Activated B cell treated with CpG ODN at 0.5 μM for 24 hours (primary cell): ENCODE measurements at regions not wholly inside any gene's neighbourhood (a gene's known extent, or its start where the extent isn't known, plus 50 kb on each side); places are given as distances from the start of the nearest gene placed in this dataset.

Experiments
- ATAC-seq: fragments of 200-7000 bp; cut with Tn5 transposase; one replicate; pipeline ENCODE4 v1.10.0; 2021; ENCODE audit warnings: low read depth, mild to moderate bottlenecking, moderate library complexity
- CTCF ChIA-PET: fragments of 350-600 bp; sonication (Branson Sonifier 250); formaldehyde crosslinking; loops from one replicate; lab custom pipeline; 2021; ENCODE audit warnings: antibody characterized with exemption; lab: Charles Lee
- POLR2A ChIA-PET: fragments of 350-600 bp; sonication (Branson Sonifier 250); formaldehyde crosslinking; loops from one replicate; lab custom pipeline; 2021; ENCODE audit warnings: antibody characterized with exemption; lab: Charles Lee
- DNase-seq: peaks from one replicate; pipeline ENCODE4 v3.0.0; 2022
- H3K27ac Mint-ChIP-seq: one replicate; pipeline ENCODE4 v1.8.0; 2020; ENCODE audit warnings: mixed read lengths
- H3K27me3 Mint-ChIP-seq: one replicate; pipeline ENCODE4 v1.8.0; 2021; ENCODE audit warnings: mixed read lengths
- H3K36me3 Mint-ChIP-seq: one replicate; pipeline ENCODE4 v1.8.0; 2021; ENCODE audit warnings: low read depth, mixed read lengths
- H3K4me1 Mint-ChIP-seq: one replicate; pipeline ENCODE4 v1.8.0; 2021; ENCODE audit warnings: mixed read lengths
- H3K4me3 Mint-ChIP-seq: one replicate; pipeline ENCODE4 v1.8.0; 2020; ENCODE audit warnings: mild to moderate bottlenecking, mixed read lengths
- H3K9me3 Mint-ChIP-seq: one replicate; pipeline ENCODE4 v1.8.0; 2020; ENCODE audit warnings: mixed read lengths
- intact Hi-C: fragments of 100-400 bp; cut with micrococcal nuclease; formaldehyde crosslinking; loops from one replicate; pipeline ENCODE4 v1.15.1; 2024
- TF ChIP-seq, protein P1 (sequence below): fragments of 200-600 bp; IDR thresholded peaks from one replicate; pipeline ENCODE4 v1.8.0; 2022; ENCODE audit warnings: antibody characterized with exemption, mild to moderate bottlenecking

- H3K9me3 Mint-ChIP-seq, result no peaks in the 10 kb centered on the region
- peaks cover 11% of the 10 kb centered on the region for H3K27me3 Mint-ChIP-seq
- TF ChIP-seq, protein P1, sequence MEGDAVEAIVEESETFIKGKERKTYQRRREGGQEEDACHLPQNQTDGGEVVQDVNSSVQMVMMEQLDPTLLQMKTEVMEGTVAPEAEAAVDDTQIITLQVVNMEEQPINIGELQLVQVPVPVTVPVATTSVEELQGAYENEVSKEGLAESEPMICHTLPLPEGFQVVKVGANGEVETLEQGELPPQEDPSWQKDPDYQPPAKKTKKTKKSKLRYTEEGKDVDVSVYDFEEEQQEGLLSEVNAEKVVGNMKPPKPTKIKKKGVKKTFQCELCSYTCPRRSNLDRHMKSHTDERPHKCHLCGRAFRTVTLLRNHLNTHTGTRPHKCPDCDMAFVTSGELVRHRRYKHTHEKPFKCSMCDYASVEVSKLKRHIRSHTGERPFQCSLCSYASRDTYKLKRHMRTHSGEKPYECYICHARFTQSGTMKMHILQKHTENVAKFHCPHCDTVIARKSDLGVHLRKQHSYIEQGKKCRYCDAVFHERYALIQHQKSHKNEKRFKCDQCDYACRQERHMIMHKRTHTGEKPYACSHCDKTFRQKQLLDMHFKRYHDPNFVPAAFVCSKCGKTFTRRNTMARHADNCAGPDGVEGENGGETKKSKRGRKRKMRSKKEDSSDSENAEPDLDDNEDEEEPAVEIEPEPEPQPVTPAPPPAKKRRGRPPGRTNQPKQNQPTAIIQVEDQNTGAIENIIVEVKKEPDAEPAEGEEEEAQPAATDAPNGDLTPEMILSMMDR, result no peak
- ChIA-PET POLR2A (no interaction called here), CTCF (no interaction called here)
- ATAC-seq (no peak), DNase-seq (no peak)
- intact Hi-C loops, result no loop called here
- peak overlapping the region; percentile 19 for H3K4me3 Mint-ChIP-seq
- H3K36me3 Mint-ChIP-seq, result no peaks in the 10 kb centered on the region
- no peaks in the 10 kb centered on the region for H3K4me1 Mint-ChIP-seq
- H3K27ac Mint-ChIP-seq, result no peak overlapping the region
Measured at GRCh38 chr2:65662654-65663432, 230.4 kb upstream of the SPRED2 start.

GRCh38 chr2:65661980-65662653, 229.7 kb upstream of the SPRED2 start:
- TF ChIP-seq, protein P1, result no peak
- no peaks in the 10 kb centered on the region for H3K36me3 Mint-ChIP-seq
- DNase-seq (no peak), ATAC-seq (no peak)
- peak overlapping the region; percentile 19 for H3K4me3 Mint-ChIP-seq
- intact Hi-C loops, result no loop called here
- POLR2A ChIA-PET, result no interaction called here
- H3K27ac Mint-ChIP-seq, result no peak overlapping the region
- H3K9me3 Mint-ChIP-seq, result no peaks in the 10 kb centered on the region
- peaks cover 16% of the 10 kb centered on the region for H3K27me3 Mint-ChIP-seq
- H3K4me1 Mint-ChIP-seq, result no peaks in the 10 kb centered on the region
- CTCF ChIA-PET, result no interaction called here

DNA sequence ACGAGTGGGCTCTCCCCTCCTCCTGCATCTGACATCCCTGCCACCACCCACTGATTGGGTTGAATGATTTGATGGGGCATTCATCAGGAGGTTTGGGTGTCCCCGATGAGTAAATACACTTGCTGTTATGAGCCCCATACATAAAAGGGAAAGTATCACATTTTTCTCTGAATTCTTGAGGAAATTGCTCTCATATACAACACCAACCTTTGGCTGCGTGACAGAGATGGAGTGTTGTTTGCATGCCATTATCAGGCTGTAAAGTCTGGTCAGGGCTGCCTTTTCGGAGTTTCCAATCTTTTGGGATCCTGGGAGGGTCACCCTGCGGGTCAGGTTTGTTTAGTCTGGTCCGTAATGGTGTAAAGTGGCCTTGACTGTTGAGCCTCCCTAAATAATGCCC, 227.9 kb upstream of the SPRED2 start:
- CTCF ChIA-PET, result no interaction called here
- TF ChIP-seq, protein P1, result no peak
- no peak for ATAC-seq
- no peak for DNase-seq
- Mint-ChIP-seq H3K9me3 (no peaks in the 10 kb centered on the region), H3K4me1 (no peaks in the 10 kb centered on the region), H3K27ac (no peak overlapping the region), H3K27me3 (peaks cover 20% of the 10 kb centered on the region), H3K36me3 (no peaks in the 10 kb centered on the region), H3K4me3 (no peak overlapping the region)
- intact Hi-C loops, result no loop called here
- POLR2A ChIA-PET, result no interaction called here

DNA sequence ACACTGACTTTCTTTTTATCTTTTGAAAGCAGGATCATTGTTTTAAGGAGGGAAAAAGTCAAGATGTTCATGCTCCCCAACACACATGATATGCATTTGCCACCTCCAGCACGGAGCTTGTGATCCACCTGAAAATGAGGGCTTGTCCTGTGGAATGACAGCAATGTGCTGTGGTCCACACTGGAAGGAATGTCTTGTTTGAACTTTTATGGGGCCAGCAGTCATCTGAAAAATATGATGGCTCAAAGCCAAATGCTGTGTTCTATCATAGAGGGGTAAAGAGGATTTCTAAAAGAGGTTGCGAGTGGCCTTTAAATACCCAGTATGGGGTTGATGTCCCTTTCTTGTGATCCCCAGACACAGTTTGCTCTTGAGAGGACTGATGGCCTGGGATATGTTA, 226.5 kb upstream of the SPRED2 start:
- Mint-ChIP-seq H3K27ac (no peak overlapping the region), H3K4me1 (no peaks in the 10 kb centered on the region), H3K27me3 (peaks cover 20% of the 10 kb centered on the region), H3K4me3 (no peak overlapping the region), H3K36me3 (no peaks in the 10 kb centered on the region), H3K9me3 (no peaks in the 10 kb centered on the region)
- DNase-seq (no peak), ATAC-seq (no peak)
- TF ChIP-seq, protein P1, result no peak
- ChIA-PET POLR2A (no interaction called here), CTCF (no interaction called here)
- intact Hi-C loops, result no loop called here

DNA sequence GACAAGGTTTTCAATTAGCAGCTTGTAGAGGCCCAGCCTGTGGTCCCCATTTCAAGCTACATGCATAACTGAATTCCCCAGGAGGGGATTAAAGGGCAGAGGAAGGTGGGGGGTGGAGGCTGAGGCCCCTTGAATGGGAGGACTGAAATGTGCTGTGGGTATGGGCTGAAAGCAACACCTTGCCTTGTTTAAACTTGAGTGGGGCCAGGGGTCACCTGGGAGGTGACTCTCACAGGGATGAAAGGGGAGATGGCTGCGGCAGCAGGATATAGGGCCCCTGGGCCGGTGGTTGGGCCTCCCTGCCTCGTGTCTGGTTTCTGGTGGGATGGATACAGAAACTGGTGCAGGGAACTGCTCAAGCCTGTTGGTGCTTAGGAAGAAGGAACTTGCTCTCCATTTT, 225.9 kb upstream of the SPRED2 start:
- no peaks in the 10 kb centered on the region for H3K9me3 Mint-ChIP-seq
- intact Hi-C loops, result no loop called here
- H3K36me3 Mint-ChIP-seq, result no peaks in the 10 kb centered on the region

More for the DNA sequence above, 225.9 kb upstream of the SPRED2 start:
- no peak overlapping the region for H3K27ac Mint-ChIP-seq
- H3K4me3 Mint-ChIP-seq, result no peak overlapping the region
- TF ChIP-seq, protein P1, result no peak
- DNase-seq, result no peak
- H3K4me1 Mint-ChIP-seq, result no peaks in the 10 kb centered on the region
- POLR2A ChIA-PET, result no interaction called here
- H3K27me3 Mint-ChIP-seq, result peaks cover 20% of the 10 kb centered on the region
- CTCF ChIA-PET, result no interaction called here
- no peak for ATAC-seq
